ENCODE measurements at regions not wholly inside any gene's neighbourhood (a gene's known extent, or its start where the extent isn't known, plus 50 kb on each side); places are given as distances from the start of the nearest gene placed in this dataset.

DNA sequence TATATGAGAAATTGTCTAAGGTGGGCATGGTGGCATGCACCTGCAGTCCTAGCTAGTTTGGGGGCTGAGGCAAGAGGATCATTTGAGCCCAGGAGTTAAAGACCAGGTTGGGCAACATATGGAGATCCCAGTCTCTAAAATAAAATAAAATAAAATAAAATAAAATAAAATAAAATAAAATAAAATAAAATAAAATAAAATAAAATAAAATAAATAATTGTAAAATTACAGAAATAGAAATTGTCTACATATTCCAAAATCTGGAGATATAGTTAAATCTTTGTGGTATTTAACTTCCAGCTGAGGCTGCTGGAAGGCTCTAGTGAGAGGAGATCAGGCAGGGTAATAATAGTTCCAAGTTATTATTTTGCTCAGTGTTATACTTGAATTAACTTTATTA is 1432.1 kb upstream of the CDH2 start (continued):
- TF ChIP-seq RXRA (IDR thresholded peaks at IDR 0.05; ENCODE audit: insufficient read depth, low read depth, low read length) = no peak
- no peak for TF ChIP-seq TCF12 (IDR thresholded peaks at IDR 0.05; ENCODE audit: low read depth, low read length)
- TF ChIP-seq SP2 (IDR thresholded peaks at IDR 0.05; ENCODE audit: low read length) = no peak
- TF ChIP-seq MAFK (IDR thresholded peaks at IDR 0.05; ENCODE audit: low read depth, low read length) = no peak
